Gastrocnemius medialis (tissue), 4 donors: ENCODE measurements at regions not wholly inside any gene's neighbourhood (a gene's known extent, or its start where the extent isn't known, plus 50 kb on each side); places are given as distances from the start of the nearest gene placed in this dataset.

Experiments used
- ATAC-seq, 2 donors: fragments of 150-250 bp; one replicate each; pipeline ENCODE4 v1.9.1; 2016
- DNase-seq, 2 donors: peaks; one replicate each; pipeline ENCODE4 v3.0.0-alpha.2; 2019
- H3K27ac ChIP-seq, 4 donors: fragments of 200-600 bp; sonication (generic); 1 replicate in 1 of 4; 2 replicates in 3 of 4; pipeline ENCODE4 v1.5.1; 2016 to 2018; ENCODE audit warnings: mild to moderate bottlenecking in 2 of 4, moderate library complexity in 1 of 4
- H3K27me3 ChIP-seq, 3 donors: fragments of 200-600 bp; sonication (generic) in 2 of 3; 1 replicate in 1 of 3; 2 replicates in 2 of 3; pipeline versions ENCODE4 v1.5.1 to v1.6.0; 2016 to 2019; ENCODE audit warnings: mild to moderate bottlenecking in 1 of 3, moderate library complexity in 1 of 3
- H3K36me3 ChIP-seq, 2 donors: fragments of 200-600 bp; sonication (generic) in 1 of 2; one replicate each; pipeline ENCODE4 v1.5.1; 2017 to 2018
- H3K4me1 ChIP-seq, 2 donors: fragments of 200-600 bp; sonication (generic) in 1 of 2; one replicate each; pipeline ENCODE4 v1.5.1; 2016 to 2017; ENCODE audit warnings: mild to moderate bottlenecking in 2 of 2
- H3K4me3 ChIP-seq, 4 donors: fragments of 200-600 bp; sonication (generic) in 3 of 4; 1 replicate in 1 of 4; 2 replicates in 3 of 4; pipeline ENCODE4 v1.5.1; 2016 to 2019; ENCODE audit warnings: mild to moderate bottlenecking in 2 of 4
- H3K9me3 ChIP-seq, 3 donors: fragments of 200-600 bp; sonication (generic) in 2 of 3; 1 replicate in 1 of 3; 2 replicates in 2 of 3; pipeline ENCODE4 v1.5.1; 2016 to 2019
- CTCF ChIP-seq, 5 experiments: fragments of 450-650 bp in 3 of 5; fragments of 200-600 bp in 2 of 5; sonication (generic) in 2 of 5; IDR thresholded peaks in 4 of 5; conservative IDR thresholded peaks in 1 of 5; 1 replicate in 4 of 5; 2 replicates in 1 of 5; pipeline ENCODE4 v1.5.1; 2016 to 2019; ENCODE audit warnings: antibody characterized with exemption in 5 of 5, mild to moderate bottlenecking in 3 of 5, moderate library complexity in 3 of 5
- POLR2A ChIP-seq, 2 donors: fragments of 450-650 bp; IDR thresholded peaks; one replicate each; pipeline ENCODE4 v1.6.1; 2017; ENCODE audit warnings: antibody characterized with exemption in 2 of 2, mild to moderate bottlenecking in 2 of 2, moderate library complexity in 2 of 2
- in situ Hi-C, 4 donors: fragments of 200-750 bp; cut with MboI; loops; one replicate each; pipeline versions ENCODE4 v1.15.0 to v1.8.0; 2017; ENCODE audit warnings: low sequenced_read_pairs in 4 of 4
- intact Hi-C: fragments of 100-400 bp; cut with DNase I; formaldehyde crosslinking; loops from one replicate; pipeline ENCODE4 v1.15.1; 2023; ENCODE audit warnings: low total_unique reads

- intact Hi-C loops = loop anchor here (5.0 kb wide), 1 partner anchor 277 kb away; the partner anchor contains the start of gene NRXN2
These were observed 86.7 kb downstream of the RPS6KA4 start for GRCh38 chr11:64445651-64446050.

GRCh38 chr11:64447831-64448598, 89.1 kb downstream of the RPS6KA4 start:
- DNase-seq = peak in 1 of 2 donors; percentile 53
- Histone ChIP-seq H3K27ac (peak overlapping the region; percentile 16 to 46 (median 42)), H3K36me3 (no peaks in the 10 kb centered on the region), H3K4me1 (peaks cover 13 to 14% of the 10 kb centered on the region in 2 donors), H3K4me3 (peak overlapping the region; percentile 17 to 59 (median 41)), H3K27me3 (no peaks in the 10 kb centered on the region), H3K9me3 (no peaks in the 10 kb centered on the region)
- intact Hi-C loops = loop anchor here (5.0 kb wide), 1 partner anchor 274 kb away; the partner anchor contains the start of gene NRXN2
- no peak for TF ChIP-seq CTCF (IDR thresholded peaks at IDR 0.05 in 4 of 5, conservative IDR thresholded peaks at IDR 0.05 in 1 of 5)
- no peak for TF ChIP-seq POLR2A (IDR thresholded peaks at IDR 0.05)
- in situ Hi-C loops = no loop called here
- peak; percentile 56 to 60 for ATAC-seq

More at GRCh38 chr11:64445651-64446050, 86.7 kb downstream of the RPS6KA4 start:
- no peak overlapping the region for H3K4me3 ChIP-seq
- H3K27me3 ChIP-seq = no peaks in the 10 kb centered on the region
- no peak for TF ChIP-seq CTCF (IDR thresholded peaks at IDR 0.05 in 4 of 5, conservative IDR thresholded peaks at IDR 0.05 in 1 of 5)
- TF ChIP-seq POLR2A (IDR thresholded peaks at IDR 0.05) = no peak
- H3K27ac ChIP-seq = no peak overlapping the region
- in situ Hi-C loops = no loop called here
- no peaks in the 10 kb centered on the region for H3K9me3 ChIP-seq
- peaks cover 13 to 14% of the 10 kb centered on the region in 2 donors for H3K4me1 ChIP-seq
- H3K36me3 ChIP-seq = no peaks in the 10 kb centered on the region
- DNase-seq = no peak
- ATAC-seq = no peak

- ATAC-seq (peak; percentile 84 to 88), DNase-seq (peak; percentile 68 to 76)
- in situ Hi-C loops = no loop called here
- H3K27me3 ChIP-seq = no peaks in the 10 kb centered on the region
- H3K4me1 ChIP-seq = peaks cover 13 to 14% of the 10 kb centered on the region in 2 donors
- TF ChIP-seq POLR2A (IDR thresholded peaks at IDR 0.05) (no peak), CTCF (IDR thresholded peaks at IDR 0.05 in 4 of 5, conservative IDR thresholded peaks at IDR 0.05 in 1 of 5) (peak; percentile 64 to 88 (median 80))
- peak overlapping the region; percentile 16 to 46 (median 42) for H3K27ac ChIP-seq
- intact Hi-C loops = loop anchor here (1.0 to 5.0 kb wide), 2 partner anchors 205 to 274 kb away; partner anchors contain the start of gene NRXN2
- no peaks in the 10 kb centered on the region for H3K9me3 ChIP-seq
- H3K36me3 ChIP-seq = no peaks in the 10 kb centered on the region
- peak overlapping the region; percentile 34 to 59 (median 42) for H3K4me3 ChIP-seq
These were observed 89.8 kb downstream of the RPS6KA4 start for GRCh38 chr11:64448599-64449380.

GRCh38 chr11:64449381-64450167, 90.6 kb downstream of the RPS6KA4 start:
- peak overlapping the region; percentile 34 to 59 (median 42) for H3K4me3 ChIP-seq
- DNase-seq (peak in 1 of 2 donors; percentile 23), ATAC-seq (peak; percentile 43 to 68)
- H3K4me1 ChIP-seq = peaks cover 13 to 14% of the 10 kb centered on the region in 2 donors
- intact Hi-C loops = loop anchor here (1.0 to 5.0 kb wide), 2 partner anchors 204 to 273 kb away; partner anchors contain the start of gene NRXN2
- no peaks in the 10 kb centered on the region for H3K9me3 ChIP-seq
- TF ChIP-seq POLR2A (IDR thresholded peaks at IDR 0.05) (no peak), CTCF (IDR thresholded peaks at IDR 0.05 in 4 of 5, conservative IDR thresholded peaks at IDR 0.05 in 1 of 5) (peak; percentile 26 to 73 (median 54))
- H3K27ac ChIP-seq = no peak overlapping the region
- H3K27me3 ChIP-seq = no peaks in the 10 kb centered on the region
- no peaks in the 10 kb centered on the region for H3K36me3 ChIP-seq
- in situ Hi-C loops = no loop called here
